ENCODE measurements at regions not wholly inside any gene's neighbourhood (a gene's known extent, or its start where the extent isn't known, plus 50 kb on each side); places are given as distances from the start of the nearest gene placed in this dataset.

DNA sequence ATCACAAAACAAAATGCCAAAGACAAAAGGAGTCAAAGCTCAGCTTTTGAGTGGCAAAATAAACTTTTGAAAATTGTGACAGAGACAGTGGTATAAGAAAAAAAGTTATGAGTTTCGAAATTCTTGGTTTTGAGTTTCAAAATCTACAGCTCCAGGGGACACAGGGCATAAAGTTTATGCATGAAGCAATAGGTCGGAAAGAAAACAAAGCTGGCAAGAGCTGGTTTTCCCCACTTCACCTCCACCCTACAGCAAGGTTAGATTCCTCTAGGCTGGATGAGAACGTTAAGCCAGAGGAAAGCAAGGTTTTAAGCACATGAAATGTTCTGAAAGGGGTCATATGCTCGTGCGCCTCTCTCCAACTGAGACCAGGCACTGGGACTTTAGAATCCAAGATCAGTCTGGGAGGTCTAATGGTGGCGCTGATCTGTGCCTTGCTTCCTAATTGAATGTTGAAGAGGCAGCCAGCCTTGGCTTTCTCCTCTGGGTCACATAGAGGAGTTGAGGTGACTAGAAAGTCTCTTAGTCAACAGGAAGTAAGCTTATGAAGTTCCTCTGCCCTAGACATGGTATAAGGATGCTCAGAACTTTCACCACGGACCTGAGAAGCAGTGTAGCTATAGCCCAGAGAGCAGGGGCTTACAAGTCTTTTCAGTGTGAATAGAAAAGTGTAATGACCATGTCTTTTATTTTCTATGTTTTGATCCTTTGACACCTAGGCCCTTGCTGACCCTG is 167.7 kb upstream of the DMAC1 start:
- WGBS, result 80% methylated on average over 7 of the region's 7 CpGs
- DNase-seq (ENCODE audit: extremely low spot score), result no peak
- no peaks in the 10 kb centered on the region for H3K36me3 ChIP-seq
- H3K4me3 ChIP-seq, result no peak overlapping the region
- intact Hi-C loops (cut with DNase I), result no loop called here
- no peaks in the 10 kb centered on the region for H3K4me1 ChIP-seq
- TF ChIP-seq, protein P1, sequence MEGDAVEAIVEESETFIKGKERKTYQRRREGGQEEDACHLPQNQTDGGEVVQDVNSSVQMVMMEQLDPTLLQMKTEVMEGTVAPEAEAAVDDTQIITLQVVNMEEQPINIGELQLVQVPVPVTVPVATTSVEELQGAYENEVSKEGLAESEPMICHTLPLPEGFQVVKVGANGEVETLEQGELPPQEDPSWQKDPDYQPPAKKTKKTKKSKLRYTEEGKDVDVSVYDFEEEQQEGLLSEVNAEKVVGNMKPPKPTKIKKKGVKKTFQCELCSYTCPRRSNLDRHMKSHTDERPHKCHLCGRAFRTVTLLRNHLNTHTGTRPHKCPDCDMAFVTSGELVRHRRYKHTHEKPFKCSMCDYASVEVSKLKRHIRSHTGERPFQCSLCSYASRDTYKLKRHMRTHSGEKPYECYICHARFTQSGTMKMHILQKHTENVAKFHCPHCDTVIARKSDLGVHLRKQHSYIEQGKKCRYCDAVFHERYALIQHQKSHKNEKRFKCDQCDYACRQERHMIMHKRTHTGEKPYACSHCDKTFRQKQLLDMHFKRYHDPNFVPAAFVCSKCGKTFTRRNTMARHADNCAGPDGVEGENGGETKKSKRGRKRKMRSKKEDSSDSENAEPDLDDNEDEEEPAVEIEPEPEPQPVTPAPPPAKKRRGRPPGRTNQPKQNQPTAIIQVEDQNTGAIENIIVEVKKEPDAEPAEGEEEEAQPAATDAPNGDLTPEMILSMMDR (IDR thresholded peaks at IDR 0.05), result no peak
- TF ChIP-seq POLR2A (IDR thresholded peaks at IDR 0.05; ENCODE audit: low read depth), result no peak
- H3K27me3 ChIP-seq, result no peaks in the 10 kb centered on the region
- H3K27ac ChIP-seq (replicated peaks in 1 of 4), result no peak overlapping the region
- H3K9me3 ChIP-seq, result no peaks in the 10 kb centered on the region

DNA sequence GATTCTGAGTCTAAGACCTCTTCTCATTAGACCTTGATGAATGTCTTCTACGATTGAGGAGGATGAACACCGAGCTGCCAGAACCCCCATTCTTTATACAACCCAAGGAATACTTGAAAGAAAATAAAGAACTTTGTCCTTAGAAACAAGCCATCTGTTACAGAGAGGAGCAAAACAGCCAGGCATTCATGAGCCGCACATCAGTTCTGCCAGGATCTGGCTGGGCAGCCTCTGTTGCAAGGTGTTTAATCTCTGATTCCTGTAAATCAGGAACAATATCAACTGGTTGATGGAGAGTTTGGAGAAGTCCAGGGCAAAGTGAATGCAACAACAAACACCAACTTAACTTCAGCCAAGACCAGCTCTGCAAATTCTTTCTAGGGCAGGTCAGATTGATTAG is 165.5 kb upstream of the DMAC1 start:
- intact Hi-C loops (cut with DNase I), result no loop called here
- 37% methylated on average over 3 of the region's 3 CpGs for WGBS
- no peak overlapping the region for H3K4me3 ChIP-seq
- H3K9me3 ChIP-seq, result no peaks in the 10 kb centered on the region
- H3K27ac ChIP-seq (replicated peaks in 1 of 4), result no peak overlapping the region
- no peaks in the 10 kb centered on the region for H3K4me1 ChIP-seq
- no peak for DNase-seq (ENCODE audit: extremely low spot score)
- no peaks in the 10 kb centered on the region for H3K36me3 ChIP-seq
- TF ChIP-seq EP300 (IDR thresholded peaks at IDR 0.05) (no peak), POLR2A (IDR thresholded peaks at IDR 0.05; ENCODE audit: low read depth) (no peak), POLR2AphosphoS5 (IDR thresholded peaks at IDR 0.05) (no peak)
- TF ChIP-seq, protein P1 (IDR thresholded peaks at IDR 0.05), result no peak
- H3K27me3 ChIP-seq, result no peaks in the 10 kb centered on the region

DNA sequence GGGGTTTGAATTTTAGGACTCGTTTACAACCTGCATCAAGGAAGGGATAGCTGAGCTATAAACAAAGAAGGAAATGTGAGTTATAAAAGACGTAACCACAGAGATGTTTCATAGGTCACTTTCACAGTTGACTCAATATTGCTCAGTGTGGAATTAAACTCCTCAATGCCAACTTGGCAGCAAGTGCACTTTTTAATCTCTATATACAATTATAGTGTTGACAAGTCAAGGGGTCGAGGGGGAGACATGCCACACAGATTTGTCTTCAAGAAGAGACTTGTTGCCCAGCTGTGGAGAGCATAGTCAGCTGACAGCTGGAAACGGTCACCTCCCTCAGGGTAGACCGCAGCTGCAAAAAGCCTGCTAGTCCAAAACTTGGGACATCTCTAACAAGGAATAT is 163.4 kb upstream of the DMAC1 start:
- intact Hi-C loops (cut with DNase I), result no loop called here
- Histone ChIP-seq H3K36me3 (no peaks in the 10 kb centered on the region), H3K27ac (replicated peaks in 1 of 4) (no peak overlapping the region), H3K9me3 (no peaks in the 10 kb centered on the region), H3K4me1 (no peaks in the 10 kb centered on the region), H3K4me3 (no peak overlapping the region), H3K27me3 (no peaks in the 10 kb centered on the region)
- DNase-seq (ENCODE audit: extremely low spot score), result no peak
- no peak for TF ChIP-seq POLR2A (IDR thresholded peaks at IDR 0.05; ENCODE audit: low read depth)
- no peak for TF ChIP-seq POLR2AphosphoS5 (IDR thresholded peaks at IDR 0.05)
- no peak for TF ChIP-seq EP300 (IDR thresholded peaks at IDR 0.05)
- TF ChIP-seq, protein P1 (IDR thresholded peaks at IDR 0.05), result no peak
- 39% methylated on average over 5 of the region's 5 CpGs for WGBS

DNA sequence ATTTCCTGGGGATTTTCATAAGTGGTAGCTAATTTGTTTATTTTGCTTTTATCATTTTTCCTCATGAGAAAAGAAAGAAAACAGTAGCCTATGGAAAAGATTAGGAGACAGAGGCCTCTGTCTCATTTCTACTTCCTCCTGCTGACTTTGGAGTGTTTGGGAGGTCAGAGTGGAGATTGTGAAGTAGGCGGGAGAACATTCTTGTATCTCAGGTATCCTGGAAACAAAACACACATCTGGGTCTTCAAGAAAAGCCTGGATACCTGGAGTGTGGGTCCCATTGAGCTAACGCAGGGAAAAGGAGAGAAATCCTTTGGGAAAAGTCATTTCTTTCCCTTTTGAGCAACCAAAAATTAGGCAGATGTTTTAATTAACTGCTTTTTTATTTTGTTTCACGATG is 161.5 kb upstream of the DMAC1 start:
- Histone ChIP-seq H3K4me3 (no peak overlapping the region), H3K27me3 (no peaks in the 10 kb centered on the region), H3K36me3 (no peaks in the 10 kb centered on the region), H3K9me3 (no peaks in the 10 kb centered on the region), H3K4me1 (no peaks in the 10 kb centered on the region), H3K27ac (replicated peaks in 1 of 4) (no peak overlapping the region)
- no peak for DNase-seq (ENCODE audit: extremely low spot score)
- TF ChIP-seq, protein P1 (IDR thresholded peaks at IDR 0.05), result no peak
- TF ChIP-seq POLR2AphosphoS5 (IDR thresholded peaks at IDR 0.05) (no peak), POLR2A (IDR thresholded peaks at IDR 0.05; ENCODE audit: low read depth) (no peak), EP300 (IDR thresholded peaks at IDR 0.05) (no peak)
- 81% methylated on average over 3 of the region's 3 CpGs for WGBS
- intact Hi-C loops (cut with DNase I), result no loop called here
